ENCODE measurements at regions not wholly inside any gene's neighbourhood (a gene's known extent, or its start where the extent isn't known, plus 50 kb on each side); places are given as distances from the start of the nearest gene placed in this dataset.
A peak's percentile ranks its signal among the peaks of the same experiment; 100 is the strongest.
"Not testable (repeated sequence)": the region's sequence is repeated elsewhere in the genome, so short reads cannot be mapped to it uniquely, and the experiment has no call there.

- DNase-seq, result no peak
These were observed 51.8 kb downstream of the POM121L12 start for GRCh38 chr7:53087274-53087673.

- no peak for DNase-seq
These were observed 58.8 kb downstream of the POM121L12 start for GRCh38 chr7:53094191-53094590.

- no peak for DNase-seq
These were observed 59.4 kb downstream of the POM121L12 start for GRCh38 chr7:53094827-53095226.

GRCh38 chr7:53095731-53096501, 60.5 kb downstream of the POM121L12 start:
- DNase-seq, result no peak

GRCh38 chr7:53100091-53100490, 64.7 kb downstream of the POM121L12 start:
- DNase-seq, result no peak

- DNase-seq, result no peak
These were observed 65.6 kb downstream of the POM121L12 start for GRCh38 chr7:53101026-53101425.

GRCh38 chr7:53110425-53110824, 75.0 kb downstream of the POM121L12 start:
- no peak for DNase-seq

GRCh38 chr7:53111031-53111430, 75.6 kb downstream of the POM121L12 start:
- DNase-seq, result peak; percentile 73

GRCh38 chr7:53113424-53113823, 78.0 kb downstream of the POM121L12 start:
- DNase-seq, result no peak

- no peak for DNase-seq
These were observed 84.1 kb downstream of the POM121L12 start for GRCh38 chr7:53119514-53119941.

- peak; percentile 9 for DNase-seq
These were observed 85.9 kb downstream of the POM121L12 start for GRCh38 chr7:53121374-53121773.

- no peak for DNase-seq
These were observed 96.3 kb downstream of the POM121L12 start for GRCh38 chr7:53131697-53132096.

GRCh38 chr7:53151496-53151895, 116.1 kb downstream of the POM121L12 start:
- no peak for DNase-seq

- DNase-seq, result not testable (repeated sequence)
These were observed 151.8 kb downstream of the POM121L12 start for GRCh38 chr7:53187184-53187583.

- DNase-seq, result no peak
These were observed 155.8 kb downstream of the POM121L12 start for GRCh38 chr7:53191191-53191695.

- DNase-seq, result no peak
These were observed 156.5 kb downstream of the POM121L12 start for GRCh38 chr7:53191836-53192443.

GRCh38 chr7:53205006-53205405, 169.6 kb downstream of the POM121L12 start:
- no peak for DNase-seq

- DNase-seq, result no peak
These were observed 173.7 kb downstream of the POM121L12 start for GRCh38 chr7:53209129-53209528.

- DNase-seq, result no peak
These were observed 179.0 kb downstream of the POM121L12 start for GRCh38 chr7:53214463-53214862.

GRCh38 chr7:53218730-53219504, 183.5 kb downstream of the POM121L12 start:
- DNase-seq, result no peak

- DNase-seq, result no peak
These were observed 193.8 kb downstream of the POM121L12 start for GRCh38 chr7:53229202-53229601.

GRCh38 chr7:53237344-53237913, 202.0 kb downstream of the POM121L12 start:
- DNase-seq, result no peak

- no peak for DNase-seq
These were observed 202.7 kb downstream of the POM121L12 start for GRCh38 chr7:53238021-53238605.
